Astrocyte (in vitro differentiated cells and primary cell): ENCODE measurements at regions not wholly inside any gene's neighbourhood (a gene's known extent, or its start where the extent isn't known, plus 50 kb on each side); places are given as distances from the start of the nearest gene placed in this dataset.
A peak's percentile ranks its signal among the peaks of the same experiment; 100 is the strongest.

Source experiments
- DNase-seq: peaks from one replicate; pipeline ENCODE4 v3.0.0-alpha.2; 2010; ENCODE audit warnings: low read depth
- FAIRE-seq: peaks from 2 replicates; lab custom pipeline; 2011; peaks lifted over from hg19 to GRCh38; lab: Jason Lieb, UNC
- H2AFZ ChIP-seq: 2 replicates; pipeline ENCODE4 v1.6.0; 2012; ENCODE audit warnings: low read depth, low read length, inconsistent platforms
- H3K27ac ChIP-seq: 2 replicates; pipeline ENCODE4 v1.5.1; 2011; ENCODE audit warnings: low read depth, low read length, inconsistent platforms
- H3K27me3 ChIP-seq: 2 replicates; pipeline ENCODE4 v1.6.0; 2011; ENCODE audit warnings: low read length, inconsistent platforms; ENCODE audit not compliant: insufficient read depth
- H3K36me3 ChIP-seq: 2 replicates; pipeline ENCODE4 v1.5.1; 2011; ENCODE audit warnings: low read length, inconsistent platforms; ENCODE audit not compliant: insufficient read depth
- H3K4me1 ChIP-seq: 2 replicates; pipeline ENCODE4 v1.5.1; 2011; ENCODE audit warnings: low read length, inconsistent platforms; ENCODE audit not compliant: insufficient read depth
- H3K4me2 ChIP-seq: 2 replicates; pipeline ENCODE4 v1.6.0; 2012; ENCODE audit warnings: low read length, inconsistent platforms
- H3K4me3 ChIP-seq: 2 replicates; pipeline ENCODE4 v1.5.1; 2011; ENCODE audit warnings: low read depth, mild to moderate bottlenecking, low read length, inconsistent platforms; ENCODE audit not compliant: insufficient read depth
- H3K79me2 ChIP-seq: 2 replicates; pipeline ENCODE4 v1.6.0; 2012; ENCODE audit warnings: mild to moderate bottlenecking, low read length, inconsistent platforms; ENCODE audit not compliant: insufficient read depth
- H3K9ac ChIP-seq: 2 replicates; pipeline ENCODE4 v1.6.0; 2012; ENCODE audit warnings: mild to moderate bottlenecking, low read length, inconsistent platforms
- H3K9me3 ChIP-seq: 2 replicates; pipeline ENCODE4 v1.5.1; 2012; ENCODE audit warnings: low read depth, mild to moderate bottlenecking, low read length, inconsistent platforms; ENCODE audit not compliant: insufficient read depth
- H4K20me1 ChIP-seq: 2 replicates; pipeline ENCODE4 v1.6.0; 2012; ENCODE audit warnings: low read length, inconsistent platforms; ENCODE audit not compliant: insufficient read depth
- H3K27ac Mint-ChIP-seq: one replicate; pipeline ENCODE4 v1.8.0; 2021; ENCODE audit warnings: mild to moderate bottlenecking, mixed read lengths; ENCODE audit not compliant: unreplicated experiment
- H3K27me3 Mint-ChIP-seq: one replicate; pipeline ENCODE4 v1.8.0; 2021; ENCODE audit warnings: low read depth, mixed read lengths; ENCODE audit not compliant: unreplicated experiment
- H3K36me3 Mint-ChIP-seq: one replicate; pipeline ENCODE4 v1.8.0; 2021; ENCODE audit warnings: low read depth, mixed read lengths; ENCODE audit not compliant: unreplicated experiment
- H3K4me1 Mint-ChIP-seq: one replicate; pipeline ENCODE4 v1.8.0; 2021; ENCODE audit warnings: low read depth, mixed read lengths; ENCODE audit not compliant: unreplicated experiment
- H3K4me3 Mint-ChIP-seq: one replicate; pipeline ENCODE4 v1.8.0; 2021; ENCODE audit warnings: mild to moderate bottlenecking, moderate library complexity, mixed read lengths; ENCODE audit not compliant: unreplicated experiment
- H3K9me3 Mint-ChIP-seq: one replicate; pipeline ENCODE4 v1.8.0; 2021; ENCODE audit warnings: mild to moderate bottlenecking, mixed read lengths; ENCODE audit not compliant: unreplicated experiment
- CTCF ChIP-seq: IDR thresholded peaks from 2 replicates; pipeline ENCODE4 v1.5.1; 2011; ENCODE audit warnings: low read depth, mild to moderate bottlenecking, inconsistent platforms, low read length, moderate library complexity; ENCODE audit not compliant: insufficient read depth
- EZH2 ChIP-seq: IDR thresholded peaks from 2 replicates; pipeline ENCODE4 v1.6.1; 2012; ENCODE audit warnings: mild to moderate bottlenecking, low read length, inconsistent platforms; ENCODE audit not compliant: insufficient read depth

DNA sequence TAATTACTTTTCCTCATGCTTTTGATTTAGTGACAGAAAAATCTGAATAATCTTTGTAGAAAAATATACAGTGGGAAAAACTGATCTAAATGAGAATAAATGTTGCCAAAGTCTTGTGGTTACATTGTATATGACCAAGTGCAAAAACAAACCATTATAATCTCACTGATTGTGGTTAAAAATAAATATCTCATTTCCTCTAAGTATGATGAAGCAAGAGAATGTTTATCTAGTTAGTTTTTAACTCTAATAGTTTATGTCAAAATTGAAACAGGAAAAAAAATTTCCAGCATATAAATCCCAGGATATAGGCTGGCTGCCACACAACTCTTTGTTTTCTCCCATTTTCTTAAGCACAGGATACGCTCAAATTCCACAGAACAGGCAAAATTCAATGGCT is 392.7 kb upstream of the ID4 start:
- Histone ChIP-seq H3K4me2 (no peak overlapping the region), H2AFZ (no peak overlapping the region), H4K20me1 (no peaks in the 10 kb centered on the region), H3K36me3 (no peaks in the 10 kb centered on the region), H3K27me3 (no peaks in the 10 kb centered on the region), H3K79me2 (no peaks in the 10 kb centered on the region), H3K27ac (no peak overlapping the region), H3K9me3 (no peaks in the 10 kb centered on the region), H3K9ac (no peak overlapping the region), H3K4me1 (no peaks in the 10 kb centered on the region), H3K4me3 (no peak overlapping the region)
- FAIRE-seq: no peak
- no peak overlapping the region for H3K27ac Mint-ChIP-seq
- TF ChIP-seq CTCF (no peak), EZH2 (no peak)
- no peaks in the 10 kb centered on the region for H3K27me3 Mint-ChIP-seq
- H3K4me1 Mint-ChIP-seq: peaks cover 2% of the 10 kb centered on the region
- peaks cover 2% of the 10 kb centered on the region for H3K9me3 Mint-ChIP-seq
- no peak overlapping the region for H3K4me3 Mint-ChIP-seq
- H3K36me3 Mint-ChIP-seq: no peaks in the 10 kb centered on the region
- peak; percentile 62 for DNase-seq

- peaks cover 2% of the 10 kb centered on the region for H3K27me3 ChIP-seq
- Mint-ChIP-seq H3K36me3 (no peaks in the 10 kb centered on the region), H3K4me3 (no peak overlapping the region), H3K4me1 (peaks cover 2% of the 10 kb centered on the region), H3K27me3 (no peaks in the 10 kb centered on the region), H3K27ac (no peak overlapping the region), H3K9me3 (peaks cover 2% of the 10 kb centered on the region)
- H3K4me3 ChIP-seq: no peak overlapping the region
- H3K9me3 ChIP-seq: no peaks in the 10 kb centered on the region
- H3K79me2 ChIP-seq: no peaks in the 10 kb centered on the region
- H3K27ac ChIP-seq: no peak overlapping the region
- TF ChIP-seq EZH2 (no peak), CTCF (no peak)
- H3K9ac ChIP-seq: no peak overlapping the region
- no peaks in the 10 kb centered on the region for H4K20me1 ChIP-seq
- DNase-seq (no peak), FAIRE-seq (no peak)
- H3K36me3 ChIP-seq: no peaks in the 10 kb centered on the region
- H3K4me1 ChIP-seq: no peaks in the 10 kb centered on the region
- H2AFZ ChIP-seq: no peak overlapping the region
- H3K4me2 ChIP-seq: no peak overlapping the region
Observed at GRCh38 chr6:19446570-19446969, 390.6 kb upstream of the ID4 start.

GRCh38 chr6:19450651-19451050 is 386.5 kb upstream of the ID4 start:
- FAIRE-seq: no peak
- Histone ChIP-seq H2AFZ (no peak overlapping the region), H3K4me2 (no peak overlapping the region), H3K4me1 (no peaks in the 10 kb centered on the region), H3K4me3 (no peak overlapping the region), H3K27ac (no peak overlapping the region), H3K27me3 (peaks cover 2% of the 10 kb centered on the region), H3K9ac (no peak overlapping the region), H3K9me3 (no peaks in the 10 kb centered on the region), H3K36me3 (no peaks in the 10 kb centered on the region), H4K20me1 (no peaks in the 10 kb centered on the region), H3K79me2 (no peaks in the 10 kb centered on the region)
- no peak overlapping the region for H3K4me3 Mint-ChIP-seq
- H3K4me1 Mint-ChIP-seq: no peaks in the 10 kb centered on the region
- DNase-seq: no peak
- TF ChIP-seq EZH2 (no peak), CTCF (no peak)
- peaks cover 2% of the 10 kb centered on the region for H3K9me3 Mint-ChIP-seq
- H3K27me3 Mint-ChIP-seq: no peaks in the 10 kb centered on the region
- H3K27ac Mint-ChIP-seq: no peak overlapping the region
- H3K36me3 Mint-ChIP-seq: no peaks in the 10 kb centered on the region
